Cerebellar cortex (tissue), 1 donor: ENCODE measurements at regions not wholly inside any gene's neighbourhood (a gene's known extent, or its start where the extent isn't known, plus 50 kb on each side); places are given as distances from the start of the nearest gene placed in this dataset.
"Not testable (repeated sequence)": the region's sequence is repeated elsewhere in the genome, so short reads cannot be mapped to it uniquely, and the experiment has no call there.

Experiments used
- DNase-seq: peaks from one replicate; pipeline ENCODE4 v3.0.0-alpha.2; 2015; ENCODE audit warnings: low spot score

GRCh38 chr14:97074856-97075255 is 277.7 kb downstream of the VRK1 start:
- no peak for DNase-seq

- no peak for DNase-seq
These were observed 280.1 kb downstream of the VRK1 start for GRCh38 chr14:97077253-97077653.

GRCh38 chr14:97077687-97078086 is 280.5 kb downstream of the VRK1 start:
- DNase-seq = no peak

- no peak for DNase-seq
These were observed 283.8 kb downstream of the VRK1 start for GRCh38 chr14:97080991-97081390.

GRCh38 chr14:97095269-97095668 is 298.1 kb downstream of the VRK1 start:
- no peak for DNase-seq

- DNase-seq = no peak
These were observed 300.1 kb downstream of the VRK1 start for GRCh38 chr14:97097296-97097695.

GRCh38 chr14:97100306-97100705 is 303.1 kb downstream of the VRK1 start:
- no peak for DNase-seq

- no peak for DNase-seq
These were observed 304.4 kb downstream of the VRK1 start for GRCh38 chr14:97101561-97101960.

GRCh38 chr14:97104029-97104428 is 306.8 kb downstream of the VRK1 start:
- no peak for DNase-seq

- no peak for DNase-seq
These were observed 309.0 kb downstream of the VRK1 start for GRCh38 chr14:97106166-97106565.

GRCh38 chr14:97106609-97107008 is 309.4 kb downstream of the VRK1 start:
- DNase-seq = no peak

GRCh38 chr14:97107080-97107479 is 309.9 kb downstream of the VRK1 start:
- no peak for DNase-seq

GRCh38 chr14:97107760-97108159 is 310.6 kb downstream of the VRK1 start:
- no peak for DNase-seq

GRCh38 chr14:97109234-97109633 is 312.1 kb downstream of the VRK1 start:
- no peak for DNase-seq

- DNase-seq = no peak
These were observed 316.2 kb downstream of the VRK1 start for GRCh38 chr14:97113339-97113738.

- DNase-seq = no peak
These were observed 319.4 kb downstream of the VRK1 start for GRCh38 chr14:97116546-97116945.

GRCh38 chr14:97117693-97118092 is 320.5 kb downstream of the VRK1 start:
- DNase-seq = no peak

GRCh38 chr14:97120204-97120603 is 323.0 kb downstream of the VRK1 start:
- no peak for DNase-seq

GRCh38 chr14:97120611-97121031 is 323.4 kb downstream of the VRK1 start:
- no peak for DNase-seq

- no peak for DNase-seq
These were observed 332.5 kb downstream of the VRK1 start for GRCh38 chr14:97129639-97130038.

GRCh38 chr14:97135847-97136246 is 338.7 kb downstream of the VRK1 start:
- not testable (repeated sequence) for DNase-seq

GRCh38 chr14:97137705-97138104 is 340.5 kb downstream of the VRK1 start:
- DNase-seq = no peak

- DNase-seq = peak; percentile 15
These were observed 341.6 kb downstream of the VRK1 start for GRCh38 chr14:97138801-97139200.

GRCh38 chr14:97143011-97143410 is 345.8 kb downstream of the VRK1 start:
- DNase-seq = no peak

- no peak for DNase-seq
These were observed 346.3 kb downstream of the VRK1 start for GRCh38 chr14:97143456-97143855.
